HG03342 (cell line): ENCODE measurements at regions not wholly inside any gene's neighbourhood (a gene's known extent, or its start where the extent isn't known, plus 50 kb on each side); places are given as distances from the start of the nearest gene placed in this dataset.

Experiments
- ATAC-seq: cut with Tn5 transposase; IDR thresholded peaks from one replicate; pipeline ENCODE4 v1.9.1; 2021; ENCODE audit warnings: mild to moderate bottlenecking, moderate library complexity; ENCODE audit not compliant: unreplicated experiment

DNA sequence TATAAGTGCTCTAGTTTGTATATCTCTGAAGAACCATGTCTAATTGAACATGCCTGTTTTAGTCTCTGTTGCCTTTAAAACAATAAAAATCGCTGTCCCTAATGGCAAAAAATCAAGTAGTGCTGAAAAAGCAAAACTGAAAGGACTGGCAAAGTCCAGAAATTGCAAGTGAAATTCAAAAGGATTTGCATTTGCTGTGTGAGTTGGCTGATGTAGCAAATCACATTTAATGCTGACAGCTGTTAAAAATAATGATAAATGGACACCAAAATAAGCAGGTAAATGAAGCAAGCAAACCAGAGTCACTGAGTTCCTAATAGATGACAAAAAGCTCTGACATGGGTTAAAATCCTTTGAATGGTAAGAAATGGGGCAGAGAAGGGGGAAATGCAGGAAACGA lies 874.1 kb downstream of the GRM8 start:
- ATAC-seq, result peak; percentile 75

GRCh38 chr7:126370038-126370668 lies 882.6 kb downstream of the GRM8 start:
- ATAC-seq, result peak; percentile 76

GRCh38 chr7:126362746-126363145 lies 890.0 kb downstream of the GRM8 start:
- ATAC-seq, result no peak

GRCh38 chr7:126361183-126361582 lies 891.6 kb downstream of the GRM8 start:
- ATAC-seq, result no peak

DNA sequence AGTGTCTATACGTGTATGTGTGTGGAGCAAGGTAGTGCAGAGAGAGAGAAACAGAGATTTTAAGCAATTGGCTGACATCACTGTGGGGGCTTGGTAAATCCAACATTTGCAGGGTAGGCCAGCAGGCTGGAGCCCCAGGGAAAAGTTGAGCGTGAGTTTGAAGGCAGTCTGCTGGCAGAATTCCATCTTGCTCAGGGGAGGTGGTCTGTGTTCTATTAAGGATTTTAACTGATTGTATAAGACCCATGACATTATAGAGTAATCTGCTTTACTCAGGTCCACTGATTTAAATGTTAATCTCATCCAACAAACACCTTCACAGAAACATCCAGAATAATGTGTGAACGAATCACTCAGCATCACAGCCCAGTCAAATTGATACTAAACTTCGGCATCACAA lies 912.9 kb downstream of the GRM8 start:
- ATAC-seq, result no peak

DNA sequence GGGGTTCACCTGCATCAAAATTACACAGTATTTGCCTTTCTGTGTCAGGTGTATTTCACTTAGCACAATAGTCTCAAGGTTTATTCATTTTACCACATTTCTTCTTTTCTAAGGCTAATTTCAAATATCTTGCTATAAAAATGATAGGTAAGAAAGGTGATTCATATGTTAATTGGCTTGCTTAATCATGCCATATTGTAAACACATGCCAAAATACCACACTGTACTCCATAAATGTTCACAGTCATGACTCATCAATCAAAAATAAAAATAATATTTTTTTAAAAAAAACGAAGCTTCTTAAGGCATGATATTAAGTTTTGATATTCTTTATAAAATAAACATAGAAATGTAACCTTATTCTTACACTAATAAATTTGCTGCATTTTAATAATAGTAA lies 947.1 kb downstream of the GRM8 start:
- no peak for ATAC-seq

DNA sequence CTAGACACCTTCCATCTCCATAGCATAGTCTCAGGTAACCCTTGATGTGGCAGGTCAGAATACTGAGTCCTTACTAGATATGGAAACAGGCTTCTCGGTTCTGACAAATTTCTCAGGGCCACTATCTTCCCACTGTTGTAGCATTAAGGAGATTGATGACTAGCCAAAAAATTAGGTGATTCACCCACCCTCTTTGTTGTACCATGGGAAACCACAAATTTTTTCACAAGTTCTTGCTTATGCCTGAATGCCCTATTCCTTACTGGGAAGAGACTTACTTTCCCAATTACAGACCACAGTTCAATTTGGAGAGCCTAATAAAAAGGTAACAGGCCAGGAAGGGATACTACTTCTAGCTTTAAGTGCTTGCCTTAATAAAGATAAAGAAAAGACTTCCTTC lies 948.8 kb downstream of the GRM8 start:
- no peak for ATAC-seq

DNA sequence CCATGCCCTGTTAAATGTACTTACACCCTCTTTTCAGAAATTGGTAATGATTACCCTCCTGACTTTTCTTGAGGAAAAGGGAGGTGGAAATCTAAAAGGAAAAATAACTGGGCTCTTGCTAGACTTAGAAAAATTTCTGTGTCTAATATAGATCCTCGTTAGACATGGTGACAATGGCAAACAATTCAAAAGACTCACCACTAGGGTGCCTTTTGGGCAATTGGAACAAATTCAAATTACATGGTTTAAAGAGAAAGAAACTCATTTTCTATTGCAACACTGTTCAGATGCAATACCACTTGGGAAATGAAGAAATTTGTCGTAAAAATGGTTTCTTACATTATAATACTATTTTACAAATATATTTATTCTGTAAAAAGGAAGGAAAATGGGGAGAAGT lies 950.1 kb downstream of the GRM8 start:
- no peak for ATAC-seq

GRCh38 chr7:126286317-126286716 lies 966.4 kb downstream of the GRM8 start:
- ATAC-seq, result no peak

DNA sequence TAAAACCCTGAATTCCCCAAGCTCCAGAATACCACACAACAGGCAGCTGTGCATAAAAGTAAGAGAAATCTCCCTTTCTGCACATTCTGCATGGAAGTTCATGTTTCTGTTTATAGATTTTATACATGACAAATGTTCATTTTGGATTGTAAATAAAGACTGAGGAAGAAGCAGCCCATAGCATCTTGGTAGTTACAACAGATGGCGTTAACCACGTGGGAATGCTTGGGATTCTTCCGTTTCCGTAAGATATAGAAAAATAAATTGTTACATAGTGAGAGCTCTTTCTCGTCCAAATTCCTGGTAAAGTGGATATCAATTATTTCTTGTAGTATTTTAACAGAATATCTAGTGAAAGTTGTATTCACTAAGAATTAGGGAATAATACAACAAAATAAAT lies 1016.5 kb downstream of the GRM8 start:
- ATAC-seq, result no peak

DNA sequence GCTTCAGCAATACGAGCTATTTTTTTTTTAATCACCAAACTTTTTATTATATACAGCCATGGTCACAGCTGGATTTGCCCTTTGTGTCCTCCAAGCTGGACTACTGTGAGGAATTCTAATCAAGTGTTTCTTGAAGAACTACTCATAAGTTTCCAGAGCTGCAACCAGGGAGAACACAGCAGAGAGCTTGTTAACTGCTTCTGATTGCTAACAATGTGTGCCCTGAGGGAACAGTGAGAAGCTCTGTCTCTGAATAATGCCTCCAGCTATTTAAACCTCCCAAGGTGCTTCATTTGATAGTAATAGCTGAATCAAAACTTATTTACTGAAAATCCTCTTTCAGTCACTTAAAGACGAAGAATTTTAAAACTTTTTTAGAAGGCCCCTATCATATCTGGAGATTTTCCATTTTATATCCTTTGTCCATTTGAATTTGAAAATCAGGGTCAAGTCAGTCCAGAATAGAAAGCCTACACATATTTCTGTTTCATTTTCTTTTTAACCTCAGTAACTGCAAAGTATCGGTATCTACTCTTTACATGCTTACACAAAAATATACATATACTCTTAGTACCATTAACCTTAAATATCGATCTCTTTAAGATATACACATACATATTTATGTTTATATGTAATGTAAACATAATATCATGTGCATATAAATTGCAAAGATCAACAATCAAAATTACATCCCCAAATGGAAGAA lies 1024.2 kb downstream of the GRM8 start:
- ATAC-seq, result no peak

GRCh38 chr7:126227643-126228042 lies 1025.1 kb downstream of the GRM8 start:
- no peak for ATAC-seq

- ATAC-seq, result no peak
Measured at GRCh38 chr7:126227055-126227454, 1025.7 kb downstream of the GRM8 start.

DNA sequence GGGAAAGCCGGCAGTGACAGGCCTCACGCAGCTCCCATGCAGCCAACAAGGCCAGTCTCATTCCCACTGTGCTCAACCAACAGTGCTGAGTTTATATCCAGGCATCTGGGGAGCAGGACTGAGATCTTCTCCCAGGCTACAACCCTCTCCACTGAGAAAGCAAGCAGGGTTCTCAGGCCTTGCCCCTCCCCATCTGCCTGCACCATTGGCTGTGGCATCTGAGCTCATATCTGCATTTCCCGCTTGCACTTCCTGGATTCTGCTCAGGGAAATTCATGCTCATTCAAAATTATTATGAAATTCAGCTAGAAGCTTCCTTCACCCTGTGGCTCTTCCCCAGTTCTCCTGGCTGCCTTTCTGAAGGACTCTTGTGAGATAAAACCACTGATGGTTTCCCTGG lies 1029.0 kb downstream of the GRM8 start:
- no peak for ATAC-seq

- no peak for ATAC-seq
Measured at GRCh38 chr7:126222782-126223181, 1030.0 kb downstream of the GRM8 start.

GRCh38 chr7:126215785-126216184 lies 1037.0 kb downstream of the GRM8 start:
- ATAC-seq, result no peak

- ATAC-seq, result no peak
Measured at GRCh38 chr7:126213876-126214275, 1038.9 kb downstream of the GRM8 start.

DNA sequence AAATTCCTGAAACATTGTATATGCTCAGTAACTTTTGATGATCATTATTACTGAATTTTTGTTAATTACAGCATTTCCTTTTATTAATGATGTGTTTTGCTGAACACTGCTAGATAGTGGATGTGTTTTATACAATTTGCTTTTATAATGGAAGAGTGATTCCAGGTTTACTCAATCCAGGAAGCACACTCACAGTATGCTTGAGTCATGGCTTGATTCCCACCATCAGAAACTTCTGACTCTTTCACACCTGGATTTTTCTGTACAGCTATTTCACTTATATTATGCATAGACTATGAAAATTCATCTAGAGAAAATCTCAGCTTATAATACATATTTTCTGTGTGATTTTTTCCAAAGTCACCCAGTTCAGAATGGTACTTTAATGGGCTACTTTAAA lies 1040.9 kb downstream of the GRM8 start:
- no peak for ATAC-seq

GRCh38 chr7:126210707-126211106 lies 1042.0 kb downstream of the GRM8 start:
- no peak for ATAC-seq

DNA sequence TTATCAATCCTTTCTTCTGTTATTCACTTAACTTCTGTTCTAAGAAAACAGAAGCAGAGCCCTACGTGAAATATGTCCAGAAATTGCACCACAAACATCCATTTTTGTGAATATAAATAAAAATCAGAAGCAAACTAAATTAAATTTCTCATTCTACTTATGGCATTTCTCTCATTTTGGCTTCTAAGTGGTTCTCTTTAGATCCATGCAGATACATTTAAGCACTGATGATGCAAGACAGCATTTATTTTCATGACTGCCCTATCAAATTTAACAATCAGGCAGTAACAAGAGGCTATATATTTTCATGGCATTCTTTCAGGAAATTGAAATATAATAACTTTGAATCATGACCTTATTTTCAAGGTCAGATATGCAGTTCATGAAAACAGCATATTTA lies 1049.6 kb downstream of the GRM8 start:
- no peak for ATAC-seq

DNA sequence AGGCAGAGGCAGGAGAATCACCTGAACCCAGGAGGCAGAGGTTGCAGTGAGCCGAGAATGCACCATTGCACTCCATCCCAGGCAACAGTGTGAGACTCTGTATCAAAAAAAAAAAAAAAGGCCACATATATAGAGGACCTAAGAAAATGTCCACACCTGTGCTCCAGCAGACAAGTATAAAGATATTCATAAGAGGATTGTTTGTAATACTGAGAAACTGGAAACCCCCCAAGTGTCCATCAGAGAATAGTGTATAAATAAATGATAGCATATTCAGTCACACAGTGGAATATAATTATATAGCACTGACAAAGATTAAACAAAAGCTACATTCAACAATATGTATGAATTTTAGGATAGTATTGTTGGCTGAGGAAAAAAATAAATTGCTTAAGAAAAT lies 1050.6 kb downstream of the GRM8 start:
- no peak for ATAC-seq

DNA sequence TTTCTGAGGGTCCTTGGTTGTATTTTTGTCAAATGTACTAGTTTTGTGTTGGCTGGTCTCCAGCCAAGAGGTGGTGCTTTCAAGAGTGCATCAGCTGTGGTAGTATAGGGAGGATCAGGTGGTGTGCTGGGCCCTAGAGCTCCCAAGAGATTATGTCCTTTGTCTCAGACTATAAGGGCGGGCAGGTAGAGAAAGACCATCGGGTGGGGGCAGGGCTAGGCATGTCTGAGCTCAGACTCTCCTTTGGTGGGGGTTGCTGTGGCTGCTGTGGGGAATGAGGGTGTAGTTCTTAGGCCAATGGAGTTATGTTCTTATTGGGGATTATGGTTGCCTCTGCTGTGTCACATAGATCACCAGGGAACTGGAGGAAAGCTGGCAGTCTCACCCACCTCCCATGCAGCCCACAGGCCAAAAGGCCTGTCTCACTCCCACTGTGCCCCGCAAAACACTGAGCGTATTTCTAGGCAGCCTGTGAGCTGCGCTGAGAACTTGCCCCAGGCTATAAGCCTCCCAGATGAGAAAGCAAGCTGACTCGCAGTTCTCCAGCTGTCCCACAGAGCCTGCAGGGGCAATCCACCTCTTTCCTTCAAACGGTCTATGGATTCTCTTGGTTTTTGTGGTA lies 1066.7 kb downstream of the GRM8 start:
- no peak for ATAC-seq
